Loucy (cell line): ENCODE measurements at regions not wholly inside any gene's neighbourhood (a gene's known extent, or its start where the extent isn't known, plus 50 kb on each side); places are given as distances from the start of the nearest gene placed in this dataset.
A peak's percentile ranks its signal among the peaks of the same experiment; 100 is the strongest.

Experiments
- H2AFZ ChIP-seq: fragments of 200-600 bp; sonication (generic); 2 replicates; pipeline ENCODE4 v1.6.0; 2016; ENCODE audit warnings: antibody characterized with exemption, mild to moderate bottlenecking, low read length, moderate library complexity
- H3F3A ChIP-seq: fragments of 200-600 bp; 2 replicates; pipeline ENCODE4 v1.6.0; 2016; ENCODE audit warnings: antibody characterized with exemption, low read depth, mild to moderate bottlenecking
- H3K27me3 ChIP-seq: fragments of 200-600 bp; sonication (generic); 2 replicates; pipeline ENCODE4 v1.6.1; 2014; ENCODE audit warnings: low read length, mild to moderate bottlenecking; ENCODE audit not compliant: insufficient read depth, poor library complexity, severe bottlenecking
- H3K36me3 ChIP-seq: fragments of 200-600 bp; sonication (generic); 2 replicates; pipeline ENCODE4 v1.6.1; 2016; ENCODE audit warnings: low read length; ENCODE audit not compliant: insufficient read depth
- H3K4me1 ChIP-seq: fragments of 200-600 bp; sonication (generic); 2 replicates; pipeline ENCODE4 v1.5.1; 2014; ENCODE audit warnings: low read length, mild to moderate bottlenecking; ENCODE audit not compliant: insufficient read depth, poor library complexity, severe bottlenecking
- H3K4me2 ChIP-seq: fragments of 200-600 bp; sonication (generic); 2 replicates; pipeline ENCODE4 v1.6.0; 2014; ENCODE audit warnings: antibody characterized with exemption, low read length, low read depth, mild to moderate bottlenecking; ENCODE audit not compliant: poor library complexity, severe bottlenecking
- H3K4me3 ChIP-seq: fragments of 200-600 bp; sonication (generic); 2 replicates; pipeline ENCODE4 v1.5.1; 2014; ENCODE audit warnings: low read length, mild to moderate bottlenecking, mixed read lengths; ENCODE audit not compliant: poor library complexity, severe bottlenecking
- H3K79me2 ChIP-seq: fragments of 200-600 bp; sonication (generic); 2 replicates; pipeline ENCODE4 v1.6.1; 2014; ENCODE audit warnings: low read length; ENCODE audit not compliant: insufficient read depth
- H3K9ac ChIP-seq: fragments of 200-600 bp; sonication (generic); 2 replicates; pipeline ENCODE4 v1.6.0; 2014; ENCODE audit warnings: mild to moderate bottlenecking, low read depth, low read length, moderate library complexity; ENCODE audit not compliant: poor library complexity, severe bottlenecking
- H3K9me2 ChIP-seq: fragments of 200-600 bp; sonication (generic); replicated peaks from 2 replicates; pipeline ENCODE4 v1.6.1; 2016; ENCODE audit warnings: low read depth, low read length, mixed read lengths
- H3K9me3 ChIP-seq: fragments of 200-600 bp; sonication (generic); 2 replicates; pipeline ENCODE4 v1.6.1; 2014; ENCODE audit warnings: mild to moderate bottlenecking, antibody characterized with exemption, low read length, low read depth; ENCODE audit not compliant: insufficient read depth
- H4K20me1 ChIP-seq: fragments of 200-600 bp; sonication (generic); 2 replicates; pipeline ENCODE4 v1.6.0; 2014; ENCODE audit warnings: antibody characterized with exemption, low read length, mild to moderate bottlenecking; ENCODE audit not compliant: insufficient read depth, poor library complexity, severe bottlenecking
- EZH2phosphoT487 ChIP-seq: fragments of 200-600 bp; IDR thresholded peaks from 2 replicates; pipeline ENCODE4 v1.6.1; 2018; ENCODE audit warnings: antibody characterized with exemption, mild to moderate bottlenecking, moderate library complexity, borderline replicate concordance
- TF ChIP-seq, protein P1 (sequence below): fragments of 200-600 bp; sonication (generic); conservative IDR thresholded peaks from 2 replicates; pipeline ENCODE4 v1.5.1; 2014; ENCODE audit warnings: mild to moderate bottlenecking, antibody characterized with exemption, low read length

DNA sequence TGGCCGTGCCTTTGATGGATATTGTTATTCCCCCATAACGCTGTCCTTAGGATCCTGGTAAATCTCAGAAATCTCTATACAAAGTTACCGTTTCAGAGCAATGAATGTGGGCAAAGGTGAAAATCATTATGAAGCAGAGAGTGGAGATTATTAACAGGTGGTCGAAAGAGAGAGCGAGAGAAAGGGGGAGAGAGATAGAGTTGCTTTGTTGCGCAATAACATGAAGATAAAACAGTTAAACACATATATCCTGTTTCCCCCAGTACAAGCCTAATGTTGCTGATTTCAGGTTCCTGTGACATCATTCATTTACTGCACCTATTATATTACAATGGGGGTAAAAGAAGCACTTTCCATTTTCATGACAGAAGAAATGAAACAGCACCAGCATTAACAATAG, 535.4 kb upstream of the RBFOX1 start:
- no peaks in the 10 kb centered on the region for H3K79me2 ChIP-seq
- H3K9me2 ChIP-seq, result no peaks in the 10 kb centered on the region
- H3K27me3 ChIP-seq, result no peaks in the 10 kb centered on the region
- H3K4me3 ChIP-seq, result no peak overlapping the region
- H3F3A ChIP-seq, result no peaks in the 10 kb centered on the region
- H4K20me1 ChIP-seq, result no peaks in the 10 kb centered on the region
- no peaks in the 10 kb centered on the region for H3K9me3 ChIP-seq
- H3K4me1 ChIP-seq, result no peaks in the 10 kb centered on the region
- no peak overlapping the region for H3K9ac ChIP-seq
- no peak overlapping the region for H2AFZ ChIP-seq
- no peak overlapping the region for H3K4me2 ChIP-seq
- TF ChIP-seq, protein P1, sequence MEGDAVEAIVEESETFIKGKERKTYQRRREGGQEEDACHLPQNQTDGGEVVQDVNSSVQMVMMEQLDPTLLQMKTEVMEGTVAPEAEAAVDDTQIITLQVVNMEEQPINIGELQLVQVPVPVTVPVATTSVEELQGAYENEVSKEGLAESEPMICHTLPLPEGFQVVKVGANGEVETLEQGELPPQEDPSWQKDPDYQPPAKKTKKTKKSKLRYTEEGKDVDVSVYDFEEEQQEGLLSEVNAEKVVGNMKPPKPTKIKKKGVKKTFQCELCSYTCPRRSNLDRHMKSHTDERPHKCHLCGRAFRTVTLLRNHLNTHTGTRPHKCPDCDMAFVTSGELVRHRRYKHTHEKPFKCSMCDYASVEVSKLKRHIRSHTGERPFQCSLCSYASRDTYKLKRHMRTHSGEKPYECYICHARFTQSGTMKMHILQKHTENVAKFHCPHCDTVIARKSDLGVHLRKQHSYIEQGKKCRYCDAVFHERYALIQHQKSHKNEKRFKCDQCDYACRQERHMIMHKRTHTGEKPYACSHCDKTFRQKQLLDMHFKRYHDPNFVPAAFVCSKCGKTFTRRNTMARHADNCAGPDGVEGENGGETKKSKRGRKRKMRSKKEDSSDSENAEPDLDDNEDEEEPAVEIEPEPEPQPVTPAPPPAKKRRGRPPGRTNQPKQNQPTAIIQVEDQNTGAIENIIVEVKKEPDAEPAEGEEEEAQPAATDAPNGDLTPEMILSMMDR, result no peak
- no peak for TF ChIP-seq EZH2phosphoT487
- no peaks in the 10 kb centered on the region for H3K36me3 ChIP-seq

DNA sequence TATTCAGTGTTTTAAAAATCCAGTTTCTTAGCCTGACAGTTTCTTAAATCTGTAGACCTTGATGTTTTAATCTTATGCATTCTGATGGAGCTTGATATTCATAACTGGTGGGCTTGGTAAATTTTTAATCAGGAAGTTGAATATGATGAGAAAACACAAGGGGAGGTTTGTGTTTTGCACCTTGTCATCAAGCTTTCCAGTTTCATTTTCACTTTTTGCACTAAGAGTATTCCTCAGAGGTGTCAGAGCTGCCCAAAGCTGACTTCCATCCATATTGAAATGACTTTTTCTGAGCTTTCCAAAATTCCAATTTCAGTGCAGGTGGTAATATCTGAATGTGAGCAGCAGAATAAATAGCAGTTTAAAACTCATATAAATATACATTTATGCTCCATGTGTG, 555.0 kb upstream of the RBFOX1 start:
- Histone ChIP-seq H3K4me3 (peak overlapping the region; percentile 29), H2AFZ (no peak overlapping the region), H3K4me2 (no peak overlapping the region)

DNA sequence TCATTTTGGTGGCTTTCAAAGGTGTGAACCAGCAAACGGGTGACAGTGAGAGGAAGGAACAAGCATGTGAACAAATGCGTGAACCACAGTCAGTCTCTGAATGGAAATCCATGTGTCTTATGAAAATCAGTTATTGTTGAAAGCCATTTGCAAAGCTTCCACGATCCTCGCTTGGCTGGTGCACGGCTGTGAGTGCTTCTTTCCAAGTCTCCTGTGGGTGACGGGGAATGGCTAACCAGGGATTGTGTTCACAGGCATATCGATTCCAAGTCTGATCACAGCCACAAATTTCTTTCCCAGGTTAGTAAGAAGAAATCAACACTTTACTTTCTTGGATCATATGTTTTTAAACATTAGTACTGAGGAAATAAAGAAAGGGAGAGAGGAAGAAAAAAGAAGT, 556.9 kb upstream of the RBFOX1 start:
- Histone ChIP-seq H3K79me2 (no peaks in the 10 kb centered on the region), H3K9ac (no peak overlapping the region), H3K4me1 (no peaks in the 10 kb centered on the region), H4K20me1 (no peaks in the 10 kb centered on the region), H3K36me3 (no peaks in the 10 kb centered on the region), H3K9me2 (no peaks in the 10 kb centered on the region), H3K9me3 (no peaks in the 10 kb centered on the region), H3K4me3 (no peak overlapping the region), H2AFZ (no peak overlapping the region), H3F3A (no peaks in the 10 kb centered on the region), H3K27me3 (no peaks in the 10 kb centered on the region), H3K4me2 (no peak overlapping the region)
- no peak for TF ChIP-seq EZH2phosphoT487
- TF ChIP-seq, protein P1, result no peak

More for the DNA sequence above, 555.0 kb upstream of the RBFOX1 start:
- TF ChIP-seq EZH2phosphoT487, result no peak
- TF ChIP-seq, protein P1, result no peak
- H3K27me3 ChIP-seq, result no peaks in the 10 kb centered on the region
- H3K36me3 ChIP-seq, result no peaks in the 10 kb centered on the region
- no peaks in the 10 kb centered on the region for H3F3A ChIP-seq
- no peaks in the 10 kb centered on the region for H4K20me1 ChIP-seq
- H3K9ac ChIP-seq, result no peak overlapping the region
- no peaks in the 10 kb centered on the region for H3K79me2 ChIP-seq
- no peaks in the 10 kb centered on the region for H3K9me3 ChIP-seq
- no peaks in the 10 kb centered on the region for H3K9me2 ChIP-seq
- no peaks in the 10 kb centered on the region for H3K4me1 ChIP-seq
